Upper lobe of right lung (tissue), 1 donor: ENCODE measurements at regions not wholly inside any gene's neighbourhood (a gene's known extent, or its start where the extent isn't known, plus 50 kb on each side); places are given as distances from the start of the nearest gene placed in this dataset.

Experiments used
- ATAC-seq: fragments of 200-7000 bp; cut with Tn5 transposase; one replicate; pipeline ENCODE4 v1.9.1; 2020; ENCODE audit warnings: mild to moderate bottlenecking, moderate library complexity
- DNase-seq: peaks from one replicate; pipeline ENCODE4 v3.0.0-alpha.2; 2020
- H3K27ac ChIP-seq: fragments of 200-600 bp; one replicate; pipeline ENCODE4 v1.8.0; 2022
- H3K27me3 ChIP-seq: fragments of 200-600 bp; one replicate; pipeline ENCODE4 v1.8.0; 2022; ENCODE audit warnings: mild to moderate bottlenecking
- H3K36me3 ChIP-seq: fragments of 200-600 bp; one replicate; pipeline ENCODE4 v1.8.0; 2022
- H3K4me1 ChIP-seq: fragments of 200-600 bp; one replicate; pipeline ENCODE4 v1.8.0; 2022
- H3K4me3 ChIP-seq: fragments of 200-600 bp; one replicate; pipeline ENCODE4 v1.8.0; 2022; ENCODE audit warnings: mild to moderate bottlenecking
- H3K9me3 ChIP-seq: fragments of 200-600 bp; one replicate; pipeline ENCODE4 v1.8.0; 2022
- intact Hi-C: fragments of 100-400 bp; cut with DNase I; formaldehyde crosslinking; loops from one replicate; pipeline ENCODE4 v1.11.0; 2022
- TF ChIP-seq, protein P1 (sequence below): fragments of 200-600 bp; IDR thresholded peaks from one replicate; pipeline ENCODE4 v1.8.0; 2022; ENCODE audit warnings: antibody characterized with exemption
- donor health status: DM: no; HTN: yes; CAD: no; lungs with severe emphysema.

DNA sequence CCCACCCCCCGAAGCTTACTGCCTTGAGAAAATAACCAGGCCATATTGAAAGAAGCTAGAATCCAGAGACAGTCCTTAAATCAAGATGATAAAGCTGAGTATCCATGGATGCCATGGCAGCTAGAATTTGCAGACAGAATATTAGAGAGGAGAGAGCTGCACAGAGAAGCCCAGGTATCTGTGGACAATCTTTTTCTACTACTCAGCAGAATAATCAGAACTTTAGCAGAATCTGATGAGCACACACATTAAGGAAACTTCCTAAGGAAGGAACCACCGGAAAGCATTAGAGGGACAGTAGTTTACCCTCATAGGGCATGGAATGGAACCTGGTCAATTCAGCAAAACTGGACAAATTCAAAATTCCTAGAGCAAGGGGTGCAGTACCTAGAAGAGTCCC is 1001.7 kb downstream of the HACE1 start:
- Histone ChIP-seq H3K4me1 (no peaks in the 10 kb centered on the region), H3K27ac (no peak overlapping the region), H3K27me3 (no peaks in the 10 kb centered on the region), H3K9me3 (no peaks in the 10 kb centered on the region), H3K36me3 (no peaks in the 10 kb centered on the region), H3K4me3 (no peak overlapping the region)
- no peak for ATAC-seq
- intact Hi-C loops: no loop called here
- no peak for DNase-seq
- TF ChIP-seq, protein P1, sequence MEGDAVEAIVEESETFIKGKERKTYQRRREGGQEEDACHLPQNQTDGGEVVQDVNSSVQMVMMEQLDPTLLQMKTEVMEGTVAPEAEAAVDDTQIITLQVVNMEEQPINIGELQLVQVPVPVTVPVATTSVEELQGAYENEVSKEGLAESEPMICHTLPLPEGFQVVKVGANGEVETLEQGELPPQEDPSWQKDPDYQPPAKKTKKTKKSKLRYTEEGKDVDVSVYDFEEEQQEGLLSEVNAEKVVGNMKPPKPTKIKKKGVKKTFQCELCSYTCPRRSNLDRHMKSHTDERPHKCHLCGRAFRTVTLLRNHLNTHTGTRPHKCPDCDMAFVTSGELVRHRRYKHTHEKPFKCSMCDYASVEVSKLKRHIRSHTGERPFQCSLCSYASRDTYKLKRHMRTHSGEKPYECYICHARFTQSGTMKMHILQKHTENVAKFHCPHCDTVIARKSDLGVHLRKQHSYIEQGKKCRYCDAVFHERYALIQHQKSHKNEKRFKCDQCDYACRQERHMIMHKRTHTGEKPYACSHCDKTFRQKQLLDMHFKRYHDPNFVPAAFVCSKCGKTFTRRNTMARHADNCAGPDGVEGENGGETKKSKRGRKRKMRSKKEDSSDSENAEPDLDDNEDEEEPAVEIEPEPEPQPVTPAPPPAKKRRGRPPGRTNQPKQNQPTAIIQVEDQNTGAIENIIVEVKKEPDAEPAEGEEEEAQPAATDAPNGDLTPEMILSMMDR: no peak

DNA sequence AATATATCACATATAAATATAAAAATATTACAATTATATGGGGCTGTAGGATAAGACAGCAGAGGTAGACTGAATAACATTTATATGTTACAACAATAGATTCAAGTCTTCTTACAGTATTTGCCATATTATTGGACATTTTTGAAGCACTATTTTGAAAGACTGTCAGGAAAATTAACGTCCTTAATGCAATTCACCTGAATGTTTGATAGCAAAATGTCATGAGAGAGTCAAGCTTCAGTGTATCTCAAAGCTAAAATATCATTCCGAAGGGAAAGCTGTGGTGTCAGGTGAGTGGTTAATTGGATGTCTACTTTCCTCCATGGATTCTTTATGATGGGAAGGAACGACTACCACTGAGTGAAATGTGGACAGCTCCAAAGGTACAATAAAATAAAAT is 1004.0 kb downstream of the HACE1 start:
- H3K4me1 ChIP-seq: no peaks in the 10 kb centered on the region
- H3K9me3 ChIP-seq: no peaks in the 10 kb centered on the region
- DNase-seq: no peak
- ATAC-seq: no peak
- no peaks in the 10 kb centered on the region for H3K27me3 ChIP-seq
- no peak overlapping the region for H3K27ac ChIP-seq
- intact Hi-C loops: no loop called here
- TF ChIP-seq, protein P1: no peak
- no peak overlapping the region for H3K4me3 ChIP-seq
- no peaks in the 10 kb centered on the region for H3K36me3 ChIP-seq

DNA sequence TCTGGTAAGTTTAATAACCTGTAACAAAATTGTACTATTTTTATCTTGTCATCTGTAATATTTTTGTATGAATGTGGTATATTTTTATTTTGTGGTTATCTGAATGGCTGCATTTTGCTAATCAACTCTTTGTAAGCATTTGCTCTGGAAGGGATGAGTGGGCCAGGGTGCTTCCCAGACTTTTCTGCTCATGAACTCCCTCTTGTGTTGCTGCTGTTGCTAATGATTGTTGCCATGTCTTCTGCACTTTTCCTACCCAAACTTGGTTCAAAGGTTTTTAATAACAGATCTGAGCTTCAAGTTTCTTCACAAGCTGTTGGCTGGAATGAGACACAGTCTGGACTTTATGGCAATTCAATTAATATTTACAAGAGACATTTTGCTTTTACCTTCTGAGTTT is 1005.7 kb downstream of the HACE1 start:
- Histone ChIP-seq H3K4me1 (no peaks in the 10 kb centered on the region), H3K27me3 (no peaks in the 10 kb centered on the region), H3K9me3 (no peaks in the 10 kb centered on the region), H3K4me3 (no peak overlapping the region), H3K27ac (no peak overlapping the region), H3K36me3 (no peaks in the 10 kb centered on the region)
- intact Hi-C loops: no loop called here
- TF ChIP-seq, protein P1: no peak
- no peak for DNase-seq
- no peak for ATAC-seq

DNA sequence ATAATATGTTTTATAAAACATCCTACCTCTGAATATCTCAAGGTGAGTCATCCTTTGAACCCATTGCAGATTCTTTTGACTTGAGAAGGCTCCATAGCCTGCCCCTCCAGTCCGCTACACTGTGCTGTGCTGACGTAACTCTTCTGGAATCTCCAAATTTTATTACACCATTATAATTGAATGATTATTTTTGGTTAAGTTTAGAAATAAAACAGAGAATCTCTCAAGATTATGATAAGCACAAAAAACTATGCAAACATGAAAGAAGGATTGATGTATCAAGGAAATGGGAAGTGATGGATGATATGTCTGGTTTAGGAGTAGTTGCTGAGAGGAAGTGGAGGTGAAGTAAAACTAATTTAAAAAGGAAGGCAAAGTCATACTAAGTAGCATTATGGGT is 1021.3 kb downstream of the HACE1 start:
- TF ChIP-seq, protein P1: no peak
- H3K4me1 ChIP-seq: no peaks in the 10 kb centered on the region
- ATAC-seq (no peak), DNase-seq (no peak)
- H3K27ac ChIP-seq: no peak overlapping the region
- no peak overlapping the region for H3K4me3 ChIP-seq
- no peaks in the 10 kb centered on the region for H3K36me3 ChIP-seq
- no peaks in the 10 kb centered on the region for H3K27me3 ChIP-seq
- no peaks in the 10 kb centered on the region for H3K9me3 ChIP-seq
- intact Hi-C loops: no loop called here

DNA sequence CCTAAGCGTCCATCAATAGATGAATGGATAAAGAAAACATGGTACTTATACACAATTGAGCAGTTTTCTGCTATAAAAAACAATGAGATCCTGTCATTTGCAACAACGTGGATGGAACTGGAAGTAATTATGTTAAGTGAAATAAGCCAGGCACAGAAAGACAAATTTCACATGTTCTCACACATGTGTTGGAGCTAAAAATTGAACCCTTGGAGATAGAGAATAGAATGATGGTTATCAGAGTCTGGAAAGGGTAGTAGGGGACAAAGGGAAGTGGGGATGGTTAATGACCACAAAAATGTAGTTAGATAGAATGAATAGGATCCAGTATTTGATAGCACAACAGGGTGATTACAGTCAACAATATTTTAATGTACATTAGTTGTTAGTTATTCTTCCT is 1033.5 kb downstream of the HACE1 start:
- TF ChIP-seq, protein P1: no peak
- DNase-seq (no peak), ATAC-seq (no peak)
- Histone ChIP-seq H3K27me3 (no peaks in the 10 kb centered on the region), H3K9me3 (no peaks in the 10 kb centered on the region), H3K36me3 (no peaks in the 10 kb centered on the region), H3K4me1 (no peaks in the 10 kb centered on the region), H3K4me3 (no peak overlapping the region), H3K27ac (no peak overlapping the region)
- intact Hi-C loops: no loop called here

DNA sequence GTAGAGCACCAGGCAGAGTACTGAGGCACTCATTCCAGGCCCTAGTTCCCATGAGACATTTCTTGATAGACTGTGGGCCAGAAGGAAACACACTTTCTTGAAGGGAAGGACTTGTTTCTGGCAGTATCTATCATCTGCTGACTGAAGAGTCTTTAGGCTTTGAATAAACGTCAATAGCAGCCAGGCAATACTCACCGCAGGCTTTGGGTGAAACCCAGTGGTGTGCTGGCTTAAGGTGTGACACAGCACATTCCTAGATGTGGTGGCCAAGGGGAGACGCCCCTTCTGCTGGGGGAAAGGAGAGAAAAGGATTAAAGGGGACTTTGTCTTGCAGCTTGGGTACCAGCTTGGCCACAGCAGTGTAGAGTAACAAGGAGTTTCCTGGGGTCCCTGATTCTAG is 1039.6 kb downstream of the HACE1 start:
- TF ChIP-seq, protein P1: no peak
- H3K4me1 ChIP-seq: no peaks in the 10 kb centered on the region
- intact Hi-C loops: no loop called here

More for the DNA sequence above, 1039.6 kb downstream of the HACE1 start:
- H3K27ac ChIP-seq: no peak overlapping the region
- no peaks in the 10 kb centered on the region for H3K36me3 ChIP-seq
- H3K4me3 ChIP-seq: no peak overlapping the region
- no peaks in the 10 kb centered on the region for H3K27me3 ChIP-seq
- no peak for ATAC-seq
- H3K9me3 ChIP-seq: no peaks in the 10 kb centered on the region
- DNase-seq: no peak
